HepG2 (cell line): ENCODE measurements at regions not wholly inside any gene's neighbourhood (a gene's known extent, or its start where the extent isn't known, plus 50 kb on each side); places are given as distances from the start of the nearest gene placed in this dataset.
"Not testable (repeated sequence)": the region's sequence is repeated elsewhere in the genome, so short reads cannot be mapped to it uniquely, and the experiment has no call there.

Experiments used
- ATAC-seq: fragments of 200-7000 bp; cut with Tn5 transposase; 3 replicates; pipeline ENCODE4 v1.9.1; 2020; ENCODE audit warnings: mild to moderate bottlenecking, moderate library complexity
- BruUV-seq: library from RNA; stranded (reverse); fragments of 400-500 nt; replicated peaks from 2 replicates; lab custom pipeline; 2021; lab: Mats Ljungman, UMichigan
- CTCF ChIA-PET: fragments of 300-600 bp; formaldehyde crosslinking; extraction: SDS; loops from one replicate; lab custom pipeline; 2021; ENCODE audit warnings: low total read pairs, inconsistent platforms, low intra/inter-chr PET ratio; lab: Yijun Ruan, JAX
- POLR2A ChIA-PET: fragments of 350-600 bp; sonication (Branson Sonifier 250); formaldehyde crosslinking; loops from one replicate; lab custom pipeline; 2020; ENCODE audit warnings: antibody characterized with exemption, inconsistent platforms; lab: Yijun Ruan, JAX
- DNase-seq: peaks from one replicate; pipeline ENCODE4 v3.0.0-alpha.2; 2015; ENCODE audit warnings: low spot score
- FAIRE-seq: peaks from 3 replicates; lab custom pipeline; 2011; peaks lifted over from hg19 to GRCh38; lab: Jason Lieb, UNC
- H2AFZ ChIP-seq: one replicate; pipeline ENCODE4 v1.6.1; 2011; ENCODE audit warnings: low read length, inconsistent platforms
- H3K27ac ChIP-seq: fragments of 300-600 bp; 3 replicates; pipeline ENCODE4 v1.8.0; 2011; ENCODE audit warnings: mixed run types, mild to moderate bottlenecking, mixed read lengths, low read length, inconsistent platforms; ENCODE audit not compliant: insufficient read depth; ENCODE audit errors: extremely low read length
- H3K27me3 ChIP-seq, 2 experiments: fragments of 200-600 bp in 1 of 2; 2 replicates in 1 of 2; 3 replicates in 1 of 2; pipeline versions ENCODE4 v1.6.0 to v1.8.0; 2011; ENCODE audit warnings: low read length in 2 of 2, mild to moderate bottlenecking in 2 of 2, moderate library complexity in 2 of 2, inconsistent platforms in 1 of 2; ENCODE audit not compliant: insufficient read depth in 2 of 2, control insufficient read depth in 1 of 2
- H3K36me3 ChIP-seq, 2 experiments: fragments of 200-600 bp in 1 of 2; replicated peaks in 1 of 2; 2 replicates in 1 of 2; 3 replicates in 1 of 2; pipeline versions ENCODE4 v1.5.1 to v1.8.0; 2011; ENCODE audit warnings: low read length in 2 of 2, inconsistent platforms in 1 of 2; ENCODE audit not compliant: insufficient read depth in 2 of 2, control insufficient read depth in 1 of 2
- H3K4me1 ChIP-seq: 2 replicates; pipeline ENCODE4 v1.5.1; 2012; ENCODE audit warnings: low read length, inconsistent platforms; ENCODE audit not compliant: insufficient read depth
- H3K4me2 ChIP-seq: 2 replicates; pipeline ENCODE4 v1.6.0; 2011; ENCODE audit warnings: low read depth, low read length, inconsistent platforms
- H3K4me3 ChIP-seq, 3 experiments: fragments of 200-600 bp in 1 of 3; sonication (generic), shearing (Covaris generic) in 1 of 3; replicated peaks in 1 of 3; 2 replicates each; pipeline ENCODE4 v1.5.1; 2011 to 2016; ENCODE audit warnings: low read length in 3 of 3, inconsistent platforms in 2 of 3, low read depth in 2 of 3, mild to moderate bottlenecking in 2 of 3, control low read depth in 1 of 3, mixed read lengths in 1 of 3; ENCODE audit not compliant: insufficient read depth in 1 of 3
- H3K79me2 ChIP-seq: one replicate; pipeline ENCODE4 v1.6.1; 2011; ENCODE audit warnings: low read length, inconsistent platforms; ENCODE audit not compliant: insufficient read depth
- H3K9ac ChIP-seq: 2 replicates; pipeline ENCODE4 v1.6.0; 2011; ENCODE audit warnings: mild to moderate bottlenecking, low read depth, low read length, inconsistent platforms; ENCODE audit not compliant: insufficient read depth
- H3K9me3 ChIP-seq: 2 replicates; pipeline ENCODE4 v1.5.1; 2012; ENCODE audit warnings: mild to moderate bottlenecking, low read length
- H4K20me1 ChIP-seq: 2 replicates; pipeline ENCODE4 v1.6.0; 2011; ENCODE audit warnings: inconsistent platforms, mild to moderate bottlenecking, low read length, moderate library complexity; ENCODE audit not compliant: insufficient read depth
- ATF1 ChIP-seq: IDR thresholded peaks from 2 replicates; pipeline ENCODE4 v1.6.1; 2016; ENCODE audit warnings: mild to moderate bottlenecking, control low read depth
- CC2D1A ChIP-seq: sonication (generic); formaldehyde crosslinking; IDR thresholded peaks from 2 replicates; pipeline ENCODE4 v1.8.1; 2023; ENCODE audit warnings: mild to moderate bottlenecking, missing genetic modification reagents
- FOXA1 ChIP-seq, 2 experiments: fragments of 450-650 bp in 1 of 2; sonication (generic) in 1 of 2; formaldehyde crosslinking in 1 of 2; IDR thresholded peaks; 2 replicates each; pipeline versions ENCODE4 v1.4.0 to v1.6.1; 2016 to 2020; ENCODE audit warnings: missing genetic modification reagents in 1 of 2
- HNRNPK ChIP-seq: fragments of 200-400 bp; formaldehyde crosslinking; IDR thresholded peaks from 2 replicates; pipeline ENCODE4 v1.6.1; 2018; ENCODE audit warnings: low read length, low read depth, moderate library complexity, mild to moderate bottlenecking; ENCODE audit not compliant: poor library complexity, severe bottlenecking
- KLF12 ChIP-seq: sonication (generic); formaldehyde crosslinking; IDR thresholded peaks from 2 replicates; pipeline ENCODE4 v1.4.0; 2020; ENCODE audit warnings: missing genetic modification reagents, borderline replicate concordance
- ZBTB7B ChIP-seq: sonication (generic); formaldehyde crosslinking; IDR thresholded peaks from 2 replicates; pipeline ENCODE4 v1.4.0; 2020; ENCODE audit warnings: missing genetic modification reagents
- ZNF432 ChIP-seq: sonication (generic); formaldehyde crosslinking; IDR thresholded peaks from 2 replicates; pipeline ENCODE4 v1.5.0; 2020; ENCODE audit warnings: missing genetic modification reagents, mild to moderate bottlenecking, borderline replicate concordance
- ZNF558 ChIP-seq: sonication (generic); formaldehyde crosslinking; IDR thresholded peaks from 2 replicates; pipeline ENCODE4 v1.9.0; 2022; ENCODE audit warnings: mild to moderate bottlenecking, missing genetic modification reagents, borderline replicate concordance
- ZSCAN21 ChIP-seq: sonication (generic); formaldehyde crosslinking; IDR thresholded peaks from 2 replicates; pipeline ENCODE4 v1.8.0; 2022; ENCODE audit warnings: mild to moderate bottlenecking, missing genetic modification reagents, moderate library complexity, borderline replicate concordance
- WGBS: methylation state at CpG from one replicate; pipeline ENCODE4 v1.1.6; 2017; ENCODE audit warnings: low lambda C conversion rate; 5-methylcytosine and 5-hydroxymethylcytosine counted together
- in situ Hi-C: cut with HindIII; loops from 2 replicates; pipeline ENCODE4 v1.10.0; 2017; ENCODE audit warnings: low pct_unique_long_range_greater_than_20kb; ENCODE audit not compliant: extremely low pct_ligation_motif_present
- intact Hi-C: fragments of 100-400 bp; cut with micrococcal nuclease; formaldehyde crosslinking; loops from one replicate; pipeline ENCODE4 v1.10.0; 2022; ENCODE audit not compliant: unreplicated experiment
- TF ChIP-seq, protein P1 (sequence below): sonication (generic); formaldehyde crosslinking; IDR thresholded peaks from 2 replicates; pipeline ENCODE4 v1.5.0; 2020; ENCODE audit warnings: mild to moderate bottlenecking, missing genetic modification reagents
- TF ChIP-seq, protein P2 (sequence below): fragments of 450-650 bp; IDR thresholded peaks from 2 replicates; pipeline ENCODE4 v1.6.1; 2017; ENCODE audit warnings: mild to moderate bottlenecking

DNA sequence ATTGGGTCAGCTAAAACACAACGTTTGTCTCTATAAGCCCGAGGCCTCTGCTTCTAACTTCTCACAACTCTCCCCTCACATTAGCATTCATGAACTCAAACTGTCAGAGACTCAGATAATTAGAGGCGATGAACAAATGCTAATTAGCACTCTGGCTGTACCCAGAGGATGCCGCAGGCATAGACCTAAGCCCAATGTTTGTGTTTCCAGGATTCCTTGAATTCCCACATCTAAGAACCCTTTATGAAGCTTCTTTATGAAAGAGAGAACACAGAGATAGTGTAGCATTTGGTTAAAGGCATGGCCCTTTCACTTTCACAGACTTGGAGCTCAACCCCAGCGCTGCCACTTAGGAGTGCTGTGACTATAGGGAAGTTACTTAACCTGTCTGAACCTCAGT, 512.2 kb downstream of the GRIN2A start:
- intact Hi-C loops = no loop called here
- ChIA-PET CTCF (no interaction called here), POLR2A (no interaction called here)
- FAIRE-seq (no peak), DNase-seq (no peak), ATAC-seq (no peak)
- H3K79me2 ChIP-seq = no peaks in the 10 kb centered on the region
- no peaks in the 10 kb centered on the region for H3K4me1 ChIP-seq
- H4K20me1 ChIP-seq = no peaks in the 10 kb centered on the region
- in situ Hi-C loops = no loop called here
- BruUV-seq = no TSS peak
- no peak overlapping the region for H3K4me3 ChIP-seq
- TF ChIP-seq, protein P1, sequence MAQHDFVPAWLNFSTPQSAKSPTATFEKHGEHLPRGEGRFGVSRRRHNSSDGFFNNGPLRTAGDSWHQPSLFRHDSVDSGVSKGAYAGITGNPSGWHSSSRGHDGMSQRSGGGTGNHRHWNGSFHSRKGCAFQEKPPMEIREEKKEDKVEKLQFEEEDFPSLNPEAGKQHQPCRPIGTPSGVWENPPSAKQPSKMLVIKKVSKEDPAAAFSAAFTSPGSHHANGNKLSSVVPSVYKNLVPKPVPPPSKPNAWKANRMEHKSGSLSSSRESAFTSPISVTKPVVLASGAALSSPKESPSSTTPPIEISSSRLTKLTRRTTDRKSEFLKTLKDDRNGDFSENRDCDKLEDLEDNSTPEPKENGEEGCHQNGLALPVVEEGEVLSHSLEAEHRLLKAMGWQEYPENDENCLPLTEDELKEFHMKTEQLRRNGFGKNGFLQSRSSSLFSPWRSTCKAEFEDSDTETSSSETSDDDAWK (CRISPR knock-in tag) = no peak
- no peak for TF ChIP-seq ZNF432
- no peak for TF ChIP-seq FOXA1 (IDR thresholded peaks at IDR 0.05)
- TF ChIP-seq FOXA1 (CRISPR knock-in tag; IDR thresholded peaks at IDR 0.05) = no peak
- TF ChIP-seq CC2D1A = no peak
- TF ChIP-seq ZBTB7B (CRISPR knock-in tag) = no peak
- TF ChIP-seq, protein P2, sequence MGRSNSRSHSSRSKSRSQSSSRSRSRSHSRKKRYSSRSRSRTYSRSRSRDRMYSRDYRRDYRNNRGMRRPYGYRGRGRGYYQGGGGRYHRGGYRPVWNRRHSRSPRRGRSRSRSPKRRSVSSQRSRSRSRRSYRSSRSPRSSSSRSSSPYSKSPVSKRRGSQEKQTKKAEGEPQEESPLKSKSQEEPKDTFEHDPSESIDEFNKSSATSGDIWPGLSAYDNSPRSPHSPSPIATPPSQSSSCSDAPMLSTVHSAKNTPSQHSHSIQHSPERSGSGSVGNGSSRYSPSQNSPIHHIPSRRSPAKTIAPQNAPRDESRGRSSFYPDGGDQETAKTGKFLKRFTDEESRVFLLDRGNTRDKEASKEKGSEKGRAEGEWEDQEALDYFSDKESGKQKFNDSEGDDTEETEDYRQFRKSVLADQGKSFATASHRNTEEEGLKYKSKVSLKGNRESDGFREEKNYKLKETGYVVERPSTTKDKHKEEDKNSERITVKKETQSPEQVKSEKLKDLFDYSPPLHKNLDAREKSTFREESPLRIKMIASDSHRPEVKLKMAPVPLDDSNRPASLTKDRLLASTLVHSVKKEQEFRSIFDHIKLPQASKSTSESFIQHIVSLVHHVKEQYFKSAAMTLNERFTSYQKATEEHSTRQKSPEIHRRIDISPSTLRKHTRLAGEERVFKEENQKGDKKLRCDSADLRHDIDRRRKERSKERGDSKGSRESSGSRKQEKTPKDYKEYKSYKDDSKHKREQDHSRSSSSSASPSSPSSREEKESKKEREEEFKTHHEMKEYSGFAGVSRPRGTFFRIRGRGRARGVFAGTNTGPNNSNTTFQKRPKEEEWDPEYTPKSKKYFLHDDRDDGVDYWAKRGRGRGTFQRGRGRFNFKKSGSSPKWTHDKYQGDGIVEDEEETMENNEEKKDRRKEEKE = no peak
- no peak for TF ChIP-seq ZSCAN21 (CRISPR knock-in tag)
- TF ChIP-seq ATF1 (CRISPR knock-in tag) = no peak
- no peak for TF ChIP-seq ZNF558
- no peak for TF ChIP-seq KLF12 (CRISPR knock-in tag)
- TF ChIP-seq HNRNPK = no peak
- peaks cover 4 to 19% of the 10 kb centered on the region in 2 experiments; a peak in 3 of 5 replicates for H3K27me3 ChIP-seq
- H3K9me3 ChIP-seq = no peaks in the 10 kb centered on the region
- H3K9ac ChIP-seq = no peak overlapping the region
- no peak overlapping the region for H2AFZ ChIP-seq
- 21% methylated on average over 5 of the region's 5 CpGs for WGBS
- no peaks in the 10 kb centered on the region for H3K36me3 ChIP-seq
- no peak overlapping the region for H3K27ac ChIP-seq
- no peak overlapping the region for H3K4me2 ChIP-seq

DNA sequence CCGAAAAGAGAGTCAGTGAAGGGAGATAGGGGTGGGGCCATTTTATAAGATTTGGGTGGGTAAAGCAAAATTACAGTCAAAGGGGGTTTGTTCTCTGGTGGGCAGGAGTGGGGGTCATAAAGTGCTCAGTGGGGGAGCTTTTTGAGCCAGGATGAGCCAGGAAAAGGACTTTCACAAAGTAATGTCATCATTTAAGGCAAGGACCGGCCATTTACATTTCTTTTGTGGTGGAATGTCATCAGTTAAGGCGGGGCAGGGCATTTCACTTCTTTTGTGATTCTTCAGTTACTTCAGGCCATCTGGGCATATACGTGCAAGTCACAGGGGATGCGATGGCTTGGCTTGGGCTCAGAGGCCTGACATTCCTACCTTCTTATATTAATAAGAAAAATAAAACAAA, 511.6 kb downstream of the GRIN2A start:
- H2AFZ ChIP-seq, POLR2A ChIA-PET, H4K20me1 ChIP-seq, H3K4me3 ChIP-seq, H3K36me3 ChIP-seq, BruUV-seq, ATAC-seq, CTCF ChIA-PET, intact Hi-C loops, FAIRE-seq, H3K4me1 ChIP-seq, H3K9ac ChIP-seq, H3K27ac ChIP-seq, DNase-seq, H3K4me2 ChIP-seq, H3K79me2 ChIP-seq, in situ Hi-C loops, H3K9me3 ChIP-seq: not testable (repeated sequence)
- WGBS = 10% methylated on average over 5 of the region's 5 CpGs
- peaks cover 4 to 23% of the 10 kb centered on the region in 2 experiments; a peak in 3 of 5 replicates for H3K27me3 ChIP-seq
